GM21576 (cell line): ENCODE measurements at regions not wholly inside any gene's neighbourhood (a gene's known extent, or its start where the extent isn't known, plus 50 kb on each side); places are given as distances from the start of the nearest gene placed in this dataset.

Experiments used
- ATAC-seq: cut with Tn5 transposase; IDR thresholded peaks from one replicate; pipeline ENCODE4 v1.9.1; 2021; ENCODE audit warnings: mild to moderate bottlenecking, moderate library complexity; ENCODE audit not compliant: unreplicated experiment

DNA sequence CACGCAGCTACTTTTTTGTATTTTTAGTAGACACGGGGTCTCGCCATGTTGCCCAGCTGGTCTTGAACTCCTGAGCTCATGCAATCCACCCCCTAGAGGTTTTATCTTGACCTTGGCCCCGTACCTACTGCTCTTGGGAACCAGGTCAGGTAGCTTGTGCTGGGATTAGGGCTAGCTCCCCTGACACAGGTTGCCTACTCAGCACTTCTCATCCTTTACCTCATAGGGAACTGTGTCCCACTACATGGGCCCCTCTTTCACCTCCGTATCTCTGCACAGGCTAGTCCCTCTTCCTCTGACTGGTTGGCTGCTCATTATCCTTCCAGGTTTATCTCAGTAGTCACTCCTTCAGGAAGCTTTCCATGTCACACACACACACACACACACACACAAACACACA, 58.0 kb upstream of the ITPRID1 start:
- ATAC-seq, result no peak

DNA sequence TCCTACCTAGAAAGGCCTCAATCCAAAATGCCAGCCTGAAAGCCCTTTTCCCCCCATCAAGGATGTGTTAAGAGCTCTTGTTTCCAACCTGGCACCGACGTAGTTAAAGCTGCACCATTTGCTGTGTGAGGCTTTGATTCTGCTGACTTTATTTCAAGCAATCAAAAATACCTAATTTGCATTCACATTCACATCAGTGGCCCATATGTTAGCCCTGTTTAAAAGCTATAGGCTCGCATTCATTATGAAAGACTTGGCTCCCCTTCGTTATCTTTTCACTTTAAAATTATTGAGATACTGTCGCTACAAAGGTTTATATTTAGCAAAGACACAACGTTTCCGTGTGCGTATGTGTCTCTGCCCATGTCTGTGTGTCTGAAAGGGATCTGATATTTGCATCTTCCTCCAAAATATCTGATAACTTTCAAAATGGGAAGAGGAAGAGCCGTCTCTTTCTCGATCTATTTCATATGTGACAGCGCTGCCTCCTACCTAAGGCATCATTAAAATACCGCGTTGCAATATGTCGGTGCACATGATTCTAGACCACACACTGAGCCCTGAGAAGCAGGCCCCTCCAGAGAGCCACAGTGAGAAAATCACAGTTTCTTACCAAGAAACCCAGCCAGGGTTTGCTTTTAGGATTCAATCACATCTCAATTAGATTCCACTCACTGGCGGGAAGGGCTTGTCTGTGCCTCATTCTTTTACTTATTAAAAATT, 57.1 kb upstream of the ITPRID1 start:
- no peak for ATAC-seq

DNA sequence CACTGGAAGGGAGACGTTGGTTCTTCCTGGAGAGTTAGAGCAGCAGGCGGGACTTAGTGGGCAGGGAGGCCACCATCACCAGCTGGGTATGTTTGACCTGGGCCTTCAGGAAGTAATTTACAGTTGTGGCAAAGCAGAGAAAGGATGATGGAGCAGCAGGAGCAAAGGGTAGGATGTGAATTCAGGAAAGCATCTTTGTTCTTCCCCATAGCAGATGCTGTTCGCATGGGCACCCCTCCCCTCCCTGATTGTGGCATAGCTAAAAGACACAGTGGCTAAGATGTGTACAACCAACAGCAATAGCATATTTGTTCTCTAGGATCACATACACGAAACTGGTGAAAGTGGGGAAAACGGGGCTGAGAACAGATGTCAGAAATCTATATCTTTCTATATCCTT, 56.3 kb upstream of the ITPRID1 start:
- no peak for ATAC-seq

DNA sequence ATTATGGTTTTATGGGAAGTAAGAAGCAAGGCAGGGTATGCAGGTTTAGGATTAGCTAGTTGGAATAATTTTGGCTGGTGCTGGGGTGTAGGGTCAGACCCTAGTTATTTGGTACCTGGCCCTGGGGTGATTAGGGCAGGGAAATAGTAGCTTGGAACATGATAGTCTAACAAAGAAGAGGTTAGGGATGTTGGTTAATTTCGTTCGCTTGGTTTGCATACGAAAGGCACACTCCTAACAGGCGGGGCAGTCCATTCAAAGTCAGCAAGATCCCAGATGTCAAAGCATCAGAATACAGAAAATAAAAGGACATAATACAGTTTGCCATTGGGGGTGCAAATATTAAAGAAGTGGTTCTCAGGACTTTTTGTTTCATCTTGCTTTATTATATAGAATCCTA, 55.7 kb upstream of the ITPRID1 start:
- ATAC-seq, result no peak

DNA sequence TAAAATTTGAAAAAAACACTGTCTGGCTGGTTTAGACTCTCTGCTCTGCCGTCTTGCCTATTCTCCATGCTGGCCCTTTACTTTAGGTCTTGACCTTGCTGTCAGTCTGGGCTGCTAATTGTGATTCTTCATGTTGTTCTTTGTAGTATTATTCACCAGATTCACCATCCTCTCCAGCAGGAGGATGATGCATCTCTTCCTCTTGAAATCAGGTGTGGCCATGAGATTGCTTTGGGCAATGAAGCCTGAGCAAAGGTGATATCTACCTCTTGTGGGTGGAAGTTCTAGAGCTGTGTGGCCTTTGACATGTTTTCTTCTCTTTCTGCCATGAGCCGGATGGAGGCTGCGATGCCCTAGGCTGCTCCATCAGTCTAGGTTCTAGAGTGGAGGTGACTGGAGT, 51.3 kb upstream of the ITPRID1 start:
- ATAC-seq, result no peak
